Neutrophil (primary cell): ENCODE measurements at regions not wholly inside any gene's neighbourhood (a gene's known extent, or its start where the extent isn't known, plus 50 kb on each side); places are given as distances from the start of the nearest gene placed in this dataset.

Experiments
- H3K27ac ChIP-seq: fragments of 200-600 bp; sonication (generic); 2 replicates; pipeline ENCODE4 v1.5.1; 2016; ENCODE audit warnings: mild to moderate bottlenecking, moderate library complexity
- H3K27me3 ChIP-seq: fragments of 200-600 bp; sonication (generic); 2 replicates; pipeline ENCODE4 v1.6.0; 2016; ENCODE audit warnings: mild to moderate bottlenecking
- H3K36me3 ChIP-seq: fragments of 200-600 bp; sonication (generic); 2 replicates; pipeline ENCODE4 v1.5.1; 2017
- H3K4me1 ChIP-seq, 2 experiments: fragments of 200-600 bp in 1 of 2; sonication (generic) in 1 of 2; 1 replicate in 1 of 2; 2 replicates in 1 of 2; pipeline versions ENCODE4 v1.5.1 to v1.6.1; 2013 to 2016; ENCODE audit warnings: low read depth in 1 of 2, low read length in 1 of 2, mild to moderate bottlenecking in 1 of 2, moderate library complexity in 1 of 2; ENCODE audit not compliant: control insufficient read depth in 1 of 2, insufficient read depth in 1 of 2
- H3K4me3 ChIP-seq, 2 experiments: fragments of 200-600 bp in 1 of 2; sonication (generic) in 1 of 2; 1 replicate in 1 of 2; 2 replicates in 1 of 2; pipeline ENCODE4 v1.5.1; 2013 to 2016; ENCODE audit warnings: low read depth in 1 of 2, low read length in 1 of 2, mild to moderate bottlenecking in 1 of 2, moderate library complexity in 1 of 2
- H3K9me3 ChIP-seq: fragments of 200-600 bp; sonication (generic); 2 replicates; pipeline ENCODE4 v1.5.1; 2016
- CTCF ChIP-seq: fragments of 200-600 bp; sonication (generic); IDR thresholded peaks from 2 replicates; pipeline ENCODE4 v1.5.1; 2016; ENCODE audit warnings: antibody characterized with exemption

DNA sequence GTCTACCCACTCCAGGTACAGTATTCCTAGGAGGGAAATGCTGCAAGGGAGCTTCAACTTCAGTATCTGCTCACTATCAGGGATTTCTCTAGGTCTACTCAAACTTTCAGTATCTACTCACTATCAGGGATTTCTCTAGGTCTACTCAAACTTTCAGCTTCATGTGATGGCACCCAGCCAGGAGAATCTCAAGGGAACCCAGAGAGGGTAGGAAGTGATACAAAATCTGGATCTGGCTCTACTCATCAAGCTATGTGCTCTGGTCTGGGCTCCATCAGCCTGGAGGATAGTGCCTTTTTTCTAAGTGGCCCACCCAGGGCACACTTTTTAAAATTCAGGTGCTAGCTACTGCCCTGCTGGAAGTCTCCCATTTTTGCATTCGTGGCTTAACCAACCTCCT, 52.3 kb upstream of the FNDC3A start:
- Histone ChIP-seq H3K9me3 (no peaks in the 10 kb centered on the region), H3K4me3 (no peak overlapping the region), H3K27ac (no peak overlapping the region), H3K4me1 (no peaks in the 10 kb centered on the region), H3K27me3 (no peaks in the 10 kb centered on the region), H3K36me3 (no peaks in the 10 kb centered on the region)
- no peak for TF ChIP-seq CTCF

- Histone ChIP-seq H3K9me3 (no peaks in the 10 kb centered on the region), H3K36me3 (no peaks in the 10 kb centered on the region), H3K4me1 (no peaks in the 10 kb centered on the region), H3K4me3 (no peak overlapping the region), H3K27ac (no peak overlapping the region), H3K27me3 (no peaks in the 10 kb centered on the region)
- TF ChIP-seq CTCF: no peak
Observed at GRCh38 chr13:48925001-48925400, 50.7 kb upstream of the FNDC3A start.
